H1 (cell line): ENCODE measurements at regions not wholly inside any gene's neighbourhood (a gene's known extent, or its start where the extent isn't known, plus 50 kb on each side); places are given as distances from the start of the nearest gene placed in this dataset.

ENCODE experiments used
- CTCF ChIA-PET: fragments of 300-600 bp; sonication (Branson Sonifier 250); formaldehyde crosslinking; loops from one replicate; lab custom pipeline; 2021; ENCODE audit not compliant: partially characterized antibody; lab: Charles Lee
- POLR2A ChIA-PET: fragments of 300-600 bp; sonication (Branson Sonifier 250); formaldehyde crosslinking; loops from one replicate; lab custom pipeline; 2021; ENCODE audit warnings: inconsistent platforms; ENCODE audit not compliant: partially characterized antibody; lab: Charles Lee
- DNase-seq, 2 experiments: peaks; one replicate each; pipeline versions ENCODE4 v3.0.0 to v3.0.0-alpha.2; 2010 to 2022; ENCODE audit warnings: low spot score in 2 of 2, low read depth in 1 of 2, mixed read lengths in 1 of 2
- FAIRE-seq: peaks from 2 replicates; lab custom pipeline; 2011; peaks lifted over from hg19 to GRCh38; lab: Jason Lieb, UNC
- H2AFZ ChIP-seq: 2 replicates; pipeline ENCODE4 v1.8.1; 2012; ENCODE audit warnings: low read length, inconsistent platforms
- H2AK5ac ChIP-seq: 2 replicates; pipeline ENCODE4 v1.6.1; 2013; ENCODE audit warnings: low read depth, low read length
- H2BK120ac ChIP-seq: replicated peaks from 2 replicates; pipeline ENCODE3; 2013; ENCODE audit warnings: low read depth, low read length, inconsistent platforms
- H2BK12ac ChIP-seq: 2 replicates; pipeline ENCODE4 v1.6.1; 2013; ENCODE audit warnings: low read depth, low read length
- H2BK15ac ChIP-seq: 2 replicates; pipeline ENCODE4 v1.6.1; 2013; ENCODE audit warnings: low read length
- H2BK20ac ChIP-seq: 2 replicates; pipeline ENCODE4 v1.6.1; 2013; ENCODE audit warnings: low read length
- H2BK5ac ChIP-seq: 2 replicates; pipeline ENCODE4 v1.6.1; 2013; ENCODE audit warnings: low read depth, low read length
- H3K14ac ChIP-seq: 2 replicates; pipeline ENCODE4 v1.6.1; 2013; ENCODE audit warnings: inconsistent platforms; ENCODE audit not compliant: insufficient read length
- H3K18ac ChIP-seq: 2 replicates; pipeline ENCODE4 v1.6.1; 2013; ENCODE audit warnings: low read length; ENCODE audit errors: extremely low read depth
- H3K23ac ChIP-seq: 2 replicates; pipeline ENCODE4 v1.6.1; 2013; ENCODE audit warnings: inconsistent platforms; ENCODE audit not compliant: insufficient read length
- H3K23me2 ChIP-seq: 2 replicates; pipeline ENCODE4 v1.6.1; 2013; ENCODE audit warnings: low read depth, low read length
- H3K27ac ChIP-seq: 2 replicates; pipeline ENCODE4 v1.6.1; 2011; ENCODE audit warnings: low read depth, low read length, inconsistent platforms
- H3K27me3 ChIP-seq, 4 experiments: replicated peaks in 1 of 4; 1 replicate in 1 of 4; 2 replicates in 3 of 4; pipeline versions ENCODE4 v1.6.1 to v1.8.1; 2011 to 2013; ENCODE audit warnings: low read length in 3 of 4, mild to moderate bottlenecking in 3 of 4, inconsistent platforms in 2 of 4, mixed read lengths in 2 of 4, moderate library complexity in 1 of 4; ENCODE audit not compliant: control insufficient read depth in 3 of 4, insufficient read depth in 3 of 4; ENCODE audit errors: extremely low read depth in 1 of 4
- H3K36me3 ChIP-seq, 4 experiments: 2 replicates each; pipeline versions ENCODE4 v1.6.1 to v1.8.1; 2011 to 2013; ENCODE audit warnings: mild to moderate bottlenecking in 4 of 4, low read length in 3 of 4, moderate library complexity in 2 of 4, control low read depth in 1 of 4, inconsistent platforms in 1 of 4; ENCODE audit not compliant: insufficient read depth in 4 of 4, control insufficient read depth in 2 of 4
- H3K4ac ChIP-seq: replicated peaks from 2 replicates; pipeline ENCODE3; 2013; ENCODE audit warnings: low read length, low read depth, mixed read lengths, inconsistent platforms; ENCODE audit not compliant: insufficient read length
- H3K4me1 ChIP-seq, 4 experiments: replicated peaks in 1 of 4; 1 replicate in 1 of 4; 2 replicates in 3 of 4; pipeline versions ENCODE4 v1.6.1 to v1.8.1; 2011 to 2013; ENCODE audit warnings: low read length in 3 of 4, inconsistent platforms in 2 of 4, mixed read lengths in 1 of 4; ENCODE audit not compliant: insufficient read depth in 4 of 4, control insufficient read depth in 3 of 4
- H3K4me2 ChIP-seq, 2 experiments: 2 replicates each; pipeline versions ENCODE4 v1.6.1 to v1.8.1; 2011 to 2013; ENCODE audit warnings: low read depth in 2 of 2, low read length in 2 of 2, control low read depth in 1 of 2, inconsistent platforms in 1 of 2, mild to moderate bottlenecking in 1 of 2; ENCODE audit not compliant: insufficient read depth in 1 of 2
- H3K4me3 ChIP-seq, 4 experiments: fragments of 200-600, 300-600 bp in 1 of 4; sonication (generic), shearing (Covaris generic), sonication (Bioruptor Twin) in 1 of 4; 2 replicates each; pipeline versions ENCODE4 v1.5.1 to v1.8.1; 2011 to 2016; ENCODE audit warnings: low read length in 4 of 4, low read depth in 3 of 4, control low read depth in 2 of 4, inconsistent platforms in 2 of 4, mild to moderate bottlenecking in 2 of 4, mixed read lengths in 1 of 4, moderate library complexity in 1 of 4; ENCODE audit not compliant: insufficient read depth in 2 of 4; ENCODE audit errors: extremely low read depth in 1 of 4
- H3K56ac ChIP-seq: replicated peaks from 2 replicates; pipeline ENCODE3; 2013; ENCODE audit warnings: low read depth, mild to moderate bottlenecking, mixed read lengths, low read length, inconsistent platforms; ENCODE audit not compliant: insufficient read length
- H3K79me1 ChIP-seq: 2 replicates; pipeline ENCODE4 v1.6.1; 2013; ENCODE audit warnings: low read depth, low read length, control low read depth
- H3K79me2 ChIP-seq, 2 experiments: 2 replicates each; pipeline versions ENCODE4 v1.6.1 to v1.8.1; 2012 to 2013; ENCODE audit warnings: low read length in 2 of 2, mild to moderate bottlenecking in 2 of 2, inconsistent platforms in 1 of 2; ENCODE audit not compliant: insufficient read depth in 2 of 2, control insufficient read depth in 1 of 2
- H3K9ac ChIP-seq, 4 experiments: replicated peaks in 1 of 4; 1 replicate in 1 of 4; 2 replicates in 3 of 4; pipeline versions ENCODE4 v1.6.1 to v1.8.1; 2011 to 2013; ENCODE audit warnings: low read depth in 3 of 4, low read length in 3 of 4, control low read depth in 2 of 4, mild to moderate bottlenecking in 2 of 4, moderate library complexity in 2 of 4, inconsistent platforms in 1 of 4; ENCODE audit errors: extremely low read depth in 1 of 4
- H3K9me3 ChIP-seq, 2 experiments: 2 replicates each; pipeline versions ENCODE4 v1.6.1 to v1.8.1; 2012 to 2013; ENCODE audit warnings: mild to moderate bottlenecking in 2 of 2, moderate library complexity in 2 of 2, control low read depth in 1 of 2, inconsistent platforms in 1 of 2, low read depth in 1 of 2, low read length in 1 of 2, mixed read lengths in 1 of 2; ENCODE audit not compliant: insufficient read depth in 2 of 2
- H4K20me1 ChIP-seq, 2 experiments: replicated peaks in 1 of 2; 2 replicates each; pipeline versions ENCODE3 to v1.8.1; 2011 to 2013; ENCODE audit warnings: inconsistent platforms in 2 of 2, low read length in 2 of 2, mild to moderate bottlenecking in 1 of 2; ENCODE audit not compliant: insufficient read depth in 2 of 2, control insufficient read depth in 1 of 2
- H4K5ac ChIP-seq: 2 replicates; pipeline ENCODE4 v1.6.1; 2013; ENCODE audit warnings: low read length, low read depth, mixed read lengths, inconsistent platforms; ENCODE audit not compliant: insufficient read length
- H4K8ac ChIP-seq: 2 replicates; pipeline ENCODE4 v1.8.0; 2013; ENCODE audit warnings: mild to moderate bottlenecking, moderate library complexity, low read length, inconsistent platforms; ENCODE audit not compliant: insufficient read depth; ENCODE audit errors: extremely low read depth
- H4K91ac ChIP-seq: replicated peaks from 2 replicates; pipeline ENCODE3; 2013; ENCODE audit warnings: low read length, mixed read lengths, inconsistent platforms; ENCODE audit not compliant: insufficient read length
- CBX8 ChIP-seq: fragments of 300-800, 300-1000 bp; sonication (generic); IDR thresholded peaks from 2 replicates; pipeline ENCODE4 v1.7.1; 2016; ENCODE audit warnings: low read depth, low read length, borderline replicate concordance
- CHD2 ChIP-seq: IDR thresholded peaks from 2 replicates; pipeline ENCODE4 v1.6.1; 2012; ENCODE audit warnings: low read length, improper control_type of control experiment
- CTBP2 ChIP-seq: IDR thresholded peaks from 2 replicates; pipeline ENCODE4 v1.7.0; 2011; ENCODE audit warnings: borderline replicate concordance, mild to moderate bottlenecking, moderate library complexity, mixed read lengths, low read length; ENCODE audit not compliant: insufficient read depth, insufficient read length
- E2F6 ChIP-seq: IDR thresholded peaks from 2 replicates; pipeline ENCODE4 v1.6.1; 2012; ENCODE audit warnings: inconsistent platforms
- GTF2F1 ChIP-seq: IDR thresholded peaks from 2 replicates; pipeline ENCODE4 v1.6.1; 2012; ENCODE audit warnings: low read depth, low read length, improper control_type of control experiment, borderline replicate concordance
- POLR2AphosphoS5 ChIP-seq: IDR thresholded peaks from 2 replicates; pipeline ENCODE4 v1.6.1; 2011; ENCODE audit warnings: low read depth, low read length
- TAF7 ChIP-seq: optimal IDR thresholded peaks from 2 replicates; pipeline ENCODE3; 2011; ENCODE audit warnings: low read depth, mild to moderate bottlenecking, inconsistent platforms, low read length, moderate library complexity, borderline replicate concordance
- WGBS, 2 experiments: shearing (Covaris generic) in 1 of 2; methylation state at CpG; one replicate each; pipeline versions ENCODE4 v1.1.6 to v1.1.7; 2013 to 2015; ENCODE audit warnings: low lambda C conversion rate in 2 of 2, mixed read lengths in 2 of 2, inconsistent platforms in 1 of 2, low coverage in 1 of 2, missing lambda C conversion rate in 1 of 2; ENCODE audit not compliant: insufficient replicate concordance in 2 of 2, insufficient coverage in 1 of 2, insufficient read length in 1 of 2; ENCODE audit errors: extremely low coverage in 1 of 2, missing lambda C conversion rate in 1 of 2; 5-methylcytosine and 5-hydroxymethylcytosine counted together

- H4K5ac ChIP-seq: no peak overlapping the region
- no peak overlapping the region for H3K23ac ChIP-seq
- no peaks in the 10 kb centered on the region for H3K36me3 ChIP-seq
- no peak overlapping the region for H2BK15ac ChIP-seq
- ChIA-PET POLR2A (no interaction called here), CTCF (no interaction called here)
- no peak overlapping the region for H3K4me2 ChIP-seq
- H3K9me3 ChIP-seq: no peaks in the 10 kb centered on the region
- H3K79me2 ChIP-seq: no peaks in the 10 kb centered on the region
- no peak for DNase-seq
- WGBS, 2 experiments: 88% methylated on average over 1 of the region's 1 CpG; no CpG with 5 or more reads in 1 of the 2 experiments
- H2BK20ac ChIP-seq: no peak overlapping the region
- H3K79me1 ChIP-seq: no peaks in the 10 kb centered on the region
- no peaks in the 10 kb centered on the region for H3K4me1 ChIP-seq
- no peak overlapping the region for H2BK120ac ChIP-seq
- no peak overlapping the region for H3K18ac ChIP-seq
- no peak for FAIRE-seq
- H3K4me3 ChIP-seq: no peak overlapping the region
- H3K56ac ChIP-seq: no peak overlapping the region
- no peak overlapping the region for H4K91ac ChIP-seq
- H3K14ac ChIP-seq: no peak overlapping the region
- no peak overlapping the region for H2AFZ ChIP-seq
- no peaks in the 10 kb centered on the region for H4K20me1 ChIP-seq
- H2AK5ac ChIP-seq: no peak overlapping the region
- no peak overlapping the region for H3K9ac ChIP-seq
- H4K8ac ChIP-seq: no peak overlapping the region
- H3K27me3 ChIP-seq: no peaks in the 10 kb centered on the region
- H2BK12ac ChIP-seq: no peak overlapping the region
- H3K4ac ChIP-seq: no peak overlapping the region
- H3K23me2 ChIP-seq: no peaks in the 10 kb centered on the region; the same call in 1 of the 2 replicates
- H3K27ac ChIP-seq: no peak overlapping the region
- H2BK5ac ChIP-seq: no peak overlapping the region
- TF ChIP-seq TAF7: no peak
- no peak for TF ChIP-seq E2F6
- no peak for TF ChIP-seq GTF2F1
- no peak for TF ChIP-seq POLR2AphosphoS5
- no peak for TF ChIP-seq CBX8
- TF ChIP-seq CHD2: no peak
- TF ChIP-seq CTBP2: no peak
These were observed 233.3 kb downstream of the TINAG start for GRCh38 chr6:54541541-54541940.
